ENCODE measurements at regions not wholly inside any gene's neighbourhood (a gene's known extent, or its start where the extent isn't known, plus 50 kb on each side); places are given as distances from the start of the nearest gene placed in this dataset.
"Not testable (repeated sequence)": the region's sequence is repeated elsewhere in the genome, so short reads cannot be mapped to it uniquely, and the experiment has no call there.

DNA sequence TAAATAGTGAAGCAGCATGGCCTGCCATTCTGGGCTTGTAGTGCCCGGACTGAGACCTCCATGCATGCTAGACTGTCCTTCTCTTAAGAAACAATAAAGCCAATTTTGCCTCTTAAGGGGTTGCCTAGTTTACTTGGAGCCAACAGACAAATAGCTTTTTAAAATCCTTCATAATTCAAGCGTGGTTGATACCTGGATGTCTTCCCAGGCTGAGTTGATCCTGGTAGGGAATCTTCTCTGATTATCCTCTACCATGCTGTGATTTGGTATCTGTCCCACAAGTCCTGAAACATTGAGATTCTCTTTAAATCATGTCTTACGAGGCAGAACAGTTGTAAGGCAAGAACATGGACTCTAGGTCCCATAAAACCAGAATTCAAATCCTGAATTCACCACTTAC lies 359.6 kb upstream of the CCL2 start:
- DNase-seq (ENCODE audit: low read depth, low spot score): no peak

DNA sequence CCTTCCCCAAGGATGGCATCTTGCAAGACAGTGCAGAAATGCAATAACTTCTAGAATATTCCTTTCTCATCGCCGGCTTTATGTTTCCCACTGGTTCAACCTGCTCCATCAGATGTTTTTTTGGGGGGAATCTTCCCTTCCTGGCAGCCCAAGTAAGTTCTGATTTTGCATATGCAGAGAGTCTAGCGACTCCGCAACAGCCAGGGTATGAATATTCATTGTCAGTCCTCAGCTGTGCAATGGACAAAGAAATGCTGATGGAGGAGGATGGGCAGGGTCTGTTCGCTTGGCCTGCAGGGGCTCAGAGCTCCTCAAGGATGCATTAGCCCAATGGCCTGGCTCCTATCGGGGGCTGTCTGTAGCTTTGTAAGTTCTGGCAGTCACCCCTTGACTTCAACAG lies 358.8 kb upstream of the CCL2 start:
- DNase-seq (ENCODE audit: low read depth, low spot score): no peak

DNA sequence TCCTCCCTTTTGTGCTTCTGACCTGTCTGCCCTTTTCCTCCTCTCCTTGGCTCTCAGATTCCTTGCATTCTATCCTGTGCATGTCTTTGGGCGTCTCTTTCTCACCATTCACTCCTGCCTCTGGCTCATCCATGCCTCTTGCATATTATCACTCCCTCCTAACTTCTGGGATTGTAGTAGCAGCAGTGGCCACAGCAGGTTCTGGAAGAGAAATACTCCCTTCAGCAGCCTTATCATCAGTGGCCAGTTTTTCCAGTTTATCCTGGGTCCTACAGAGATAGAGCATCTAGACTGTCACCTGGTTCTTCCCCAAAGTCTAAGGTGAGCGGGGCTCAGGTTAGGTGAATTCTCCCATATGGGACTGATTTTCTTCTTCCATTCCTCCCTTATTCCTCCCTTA lies 354.0 kb upstream of the CCL2 start:
- DNase-seq (ENCODE audit: low read depth, low spot score): no peak

DNA sequence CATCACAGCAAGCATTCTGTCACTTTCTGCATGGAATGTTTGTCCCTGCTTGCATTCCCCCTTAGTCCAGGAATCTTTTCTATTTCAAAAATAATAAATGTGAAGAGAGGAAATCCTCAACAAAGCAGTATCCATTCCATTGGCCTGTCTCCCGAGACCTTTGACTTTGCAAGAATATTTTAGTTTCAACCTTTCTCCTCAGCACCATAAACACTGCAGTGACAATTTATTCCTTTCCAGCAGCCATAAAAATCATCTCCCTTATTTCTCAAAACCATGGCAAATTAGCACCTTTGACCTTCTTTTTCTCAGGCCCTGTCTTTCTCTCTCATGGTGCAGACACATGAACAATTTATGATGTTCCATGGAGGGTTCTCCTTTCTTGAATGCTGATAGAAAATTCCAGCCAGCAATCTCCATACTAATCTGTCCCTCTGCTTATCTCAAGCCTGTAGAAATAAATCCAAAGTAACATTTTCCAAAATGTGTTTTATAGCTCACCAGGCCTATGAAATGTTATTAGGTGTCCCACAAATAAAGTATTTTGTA lies 352.1 kb upstream of the CCL2 start:
- no peak for DNase-seq (ENCODE audit: low read depth, low spot score)

DNA sequence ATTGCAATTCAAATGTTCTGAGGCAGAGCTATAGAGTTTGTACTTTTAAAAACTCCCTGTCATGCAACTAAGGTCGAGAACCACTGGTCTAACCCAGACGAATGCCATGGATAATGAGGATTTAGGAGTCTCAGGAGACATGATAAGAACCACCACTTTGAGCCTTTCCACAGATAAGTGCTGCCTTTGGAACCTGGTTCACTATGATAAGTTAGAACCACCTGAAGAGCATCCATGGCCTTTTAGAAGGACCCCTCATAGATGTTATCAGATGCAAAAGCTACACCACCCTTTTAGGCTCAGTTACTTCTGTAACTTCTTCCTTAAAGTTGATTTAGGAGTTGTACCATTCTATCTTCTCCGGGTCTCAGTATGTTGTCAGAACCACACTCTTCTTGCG lies 350.6 kb upstream of the CCL2 start:
- no peak for DNase-seq (ENCODE audit: low read depth, low spot score)

DNA sequence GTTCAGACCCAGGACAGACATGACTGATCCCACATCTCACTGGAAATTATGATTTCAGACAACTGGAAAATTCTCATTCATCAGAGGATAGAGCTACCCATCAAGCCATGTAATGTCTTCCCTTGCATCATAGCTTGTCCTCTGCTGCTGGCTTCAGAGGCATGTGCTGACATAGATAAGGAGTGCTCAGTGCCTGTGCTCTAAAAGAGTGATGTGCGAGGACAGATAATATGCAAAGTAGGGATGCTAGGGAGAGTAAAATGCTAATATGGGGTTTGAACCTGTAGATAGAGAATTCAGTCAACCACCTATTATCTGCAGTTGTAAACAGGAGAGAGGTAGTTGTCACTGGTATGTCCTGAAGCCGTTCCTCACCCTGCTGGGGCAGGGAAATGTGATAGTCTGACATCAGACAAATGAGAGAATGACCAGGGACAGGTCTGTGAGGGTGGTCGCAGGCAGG lies 349.7 kb upstream of the CCL2 start:
- DNase-seq (ENCODE audit: low read depth, low spot score): no peak

DNA sequence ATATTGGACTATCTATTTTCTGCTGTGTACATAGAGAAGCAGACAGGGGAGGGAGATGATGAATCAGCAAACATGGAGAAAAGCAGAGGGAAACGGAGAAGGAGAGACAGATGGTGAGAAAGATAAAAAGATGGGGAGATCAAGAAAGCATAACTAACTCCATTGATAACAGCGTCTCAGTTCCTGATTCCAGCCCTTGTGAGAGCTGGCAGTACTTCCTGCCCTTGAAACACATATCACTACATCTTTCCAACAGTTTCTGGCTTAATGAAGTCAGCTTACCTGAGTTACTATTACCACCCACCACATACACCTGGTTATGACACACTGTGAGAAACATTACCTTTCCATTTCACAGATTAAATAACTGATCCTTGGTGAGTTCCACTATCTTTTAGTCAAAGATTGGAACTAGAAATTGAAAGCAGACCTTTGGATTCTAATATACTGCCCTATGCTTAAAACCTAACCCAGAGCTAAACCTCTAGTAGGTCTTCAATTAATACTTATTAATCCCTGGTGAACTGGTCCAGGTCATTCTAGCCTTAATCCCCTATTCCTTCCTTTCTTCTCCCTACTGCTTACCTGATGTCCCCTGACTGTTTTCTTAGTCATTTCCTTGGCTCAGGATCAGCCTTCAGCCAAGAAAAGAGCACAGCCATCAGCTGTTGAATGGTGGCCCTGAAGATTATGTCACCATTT lies 346.6 kb upstream of the CCL2 start:
- DNase-seq (ENCODE audit: low read depth, low spot score): no peak

DNA sequence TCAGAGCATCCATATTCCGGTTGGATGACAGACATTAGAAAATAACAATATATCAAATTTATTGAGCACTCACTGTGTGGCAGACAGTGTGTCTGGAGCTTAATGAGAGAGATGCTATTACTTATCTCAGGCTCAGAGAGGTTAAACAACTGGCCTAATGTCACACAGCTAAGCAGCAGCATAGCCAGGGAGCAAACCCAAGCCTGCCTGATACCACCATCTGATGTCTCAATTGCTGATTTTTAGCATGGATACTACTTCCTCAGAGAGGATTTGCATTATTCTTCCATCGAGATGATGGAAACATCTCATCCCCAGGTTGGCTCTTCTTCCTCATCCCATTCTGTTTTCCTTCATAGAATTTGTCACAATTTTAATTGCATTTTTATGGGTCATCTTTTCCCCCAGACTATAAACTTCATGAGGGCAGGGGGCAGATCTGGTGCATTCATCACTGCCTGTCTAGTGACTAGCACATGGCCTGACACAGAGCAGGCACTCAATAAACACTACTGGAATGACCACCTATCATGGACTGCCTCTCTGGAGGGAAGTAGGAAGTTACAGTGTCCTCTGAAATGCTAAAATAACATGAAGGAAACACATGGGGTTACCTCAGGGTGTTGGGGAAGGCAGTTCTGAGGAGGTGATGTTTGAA lies 344.8 kb upstream of the CCL2 start:
- no peak for DNase-seq (ENCODE audit: low read depth, low spot score)

DNA sequence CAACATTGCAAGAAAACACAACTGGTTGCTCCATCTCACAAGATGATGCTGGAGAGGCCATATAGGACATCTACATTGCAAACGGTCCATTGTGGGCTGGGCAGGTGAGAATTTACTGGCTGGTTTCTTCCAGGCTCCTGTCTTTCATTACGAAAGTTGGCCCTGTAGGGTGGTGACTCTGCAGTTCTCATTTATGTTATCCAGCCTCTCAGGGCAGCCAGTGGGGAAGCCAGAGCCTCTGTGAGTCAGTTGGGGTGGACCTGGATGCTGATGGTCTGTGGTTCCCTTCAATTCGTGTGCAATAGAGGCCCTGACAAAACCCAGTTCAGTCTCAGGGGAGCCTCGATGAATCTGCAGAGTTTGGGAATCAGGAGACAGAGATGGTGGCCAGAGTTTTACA lies 341.0 kb upstream of the CCL2 start:
- no peak for DNase-seq (ENCODE audit: low read depth, low spot score)

DNA sequence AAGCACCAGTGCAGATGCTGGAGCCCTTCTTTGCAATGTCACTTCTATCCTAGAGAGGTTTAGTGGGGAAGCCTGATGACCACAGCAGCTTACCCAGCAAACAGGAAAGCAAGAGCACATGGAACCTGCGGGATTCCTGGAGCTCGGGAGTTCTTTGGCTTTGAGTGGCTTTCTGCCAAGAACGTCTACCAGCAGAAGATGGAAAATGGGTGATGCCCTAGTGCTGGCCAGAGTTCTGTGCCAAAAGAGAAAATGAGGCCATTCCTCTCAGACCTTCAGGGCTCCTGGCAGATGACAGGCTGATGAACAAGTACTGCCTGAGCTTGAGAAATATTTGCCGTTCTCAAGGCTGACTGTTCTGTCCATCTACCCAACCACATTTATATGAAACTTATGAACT lies 332.1 kb upstream of the CCL2 start:
- no peak for DNase-seq (ENCODE audit: low read depth, low spot score)

DNA sequence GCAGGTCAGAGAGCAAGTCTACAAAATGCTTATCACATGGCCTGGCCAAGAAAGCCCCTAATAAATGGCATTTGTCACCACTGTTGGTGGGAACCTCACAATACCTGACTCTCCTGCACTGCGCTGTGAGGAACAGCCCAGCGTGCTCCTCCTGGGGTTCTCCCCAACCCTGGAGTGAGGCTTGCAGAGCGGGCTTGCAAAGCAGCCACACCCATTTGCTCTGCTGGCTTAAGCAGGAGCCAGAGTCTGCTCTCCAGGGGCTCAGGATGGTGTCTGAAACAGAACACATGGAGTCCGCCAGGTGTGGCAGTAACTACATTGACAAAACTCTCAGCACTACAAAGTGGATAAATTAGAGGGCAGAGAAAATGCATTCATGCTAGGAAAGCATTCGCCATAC lies 331.0 kb upstream of the CCL2 start:
- DNase-seq (ENCODE audit: low read depth, low spot score): no peak

DNA sequence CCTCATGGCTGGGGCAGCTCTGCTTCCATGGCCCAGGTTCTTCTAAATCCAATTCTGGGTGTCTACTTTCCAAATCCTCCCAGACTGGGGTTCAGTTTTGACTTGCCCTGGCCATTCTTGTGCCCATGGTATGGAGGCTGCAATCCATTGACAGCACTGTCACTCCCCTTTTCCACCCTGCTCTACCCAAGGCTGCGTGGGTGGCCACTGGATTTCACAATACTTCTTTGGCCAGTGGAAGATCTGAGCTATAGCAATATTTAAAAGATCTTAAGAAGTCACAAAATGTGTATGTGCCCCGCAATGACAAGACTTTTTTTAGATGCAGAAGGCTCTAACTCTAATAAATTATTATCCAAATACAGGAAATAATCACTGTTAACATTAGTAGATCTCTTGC lies 329.4 kb upstream of the CCL2 start:
- no peak for DNase-seq (ENCODE audit: low read depth, low spot score)

DNA sequence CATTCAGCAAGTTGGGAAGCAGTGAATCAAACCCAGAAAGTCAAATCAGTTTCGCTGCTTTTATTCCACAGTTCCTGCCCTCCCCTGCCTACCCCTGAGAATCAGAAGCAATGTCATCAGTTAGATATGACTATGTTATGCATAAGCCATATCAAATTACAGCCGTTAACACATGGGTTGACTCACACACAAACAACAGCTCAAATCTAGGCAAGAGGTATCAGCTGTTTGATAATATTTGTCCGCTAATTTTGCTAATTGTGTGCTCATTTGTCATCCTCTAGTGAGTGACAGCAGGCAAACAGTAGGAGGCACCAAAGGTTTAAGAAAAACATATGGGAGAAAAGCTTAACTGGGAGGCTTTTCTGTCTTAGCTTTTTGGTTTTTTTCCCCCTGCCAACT lies 327.4 kb upstream of the CCL2 start:
- DNase-seq (ENCODE audit: low read depth, low spot score): no peak

DNA sequence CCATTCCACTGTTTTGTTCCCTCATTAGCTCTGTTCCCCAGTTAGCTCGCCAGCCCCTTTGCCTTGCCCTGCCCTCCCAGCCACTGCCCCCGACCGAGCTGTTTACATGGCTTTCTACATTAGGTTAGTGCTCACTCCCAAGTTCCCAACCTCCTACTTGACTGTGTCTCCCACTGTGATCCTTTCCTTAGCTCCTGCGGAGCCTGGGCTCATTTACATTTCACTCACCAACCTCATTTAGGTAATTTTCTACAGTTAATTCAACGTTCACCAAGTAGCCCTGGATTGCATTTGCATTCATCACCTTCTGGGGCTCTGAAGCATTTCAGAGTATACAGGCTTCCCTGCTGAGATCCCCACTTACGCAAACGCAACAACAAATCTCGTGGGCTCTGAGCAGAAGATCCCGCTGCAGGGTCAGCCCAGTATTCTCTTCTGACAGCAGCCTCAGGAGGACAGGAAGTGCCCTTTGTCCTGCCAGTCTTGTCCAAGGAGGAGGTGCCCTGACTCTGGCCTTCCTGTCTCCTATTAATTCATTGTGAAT lies 325.8 kb upstream of the CCL2 start:
- no peak for DNase-seq (ENCODE audit: low read depth, low spot score)

DNA sequence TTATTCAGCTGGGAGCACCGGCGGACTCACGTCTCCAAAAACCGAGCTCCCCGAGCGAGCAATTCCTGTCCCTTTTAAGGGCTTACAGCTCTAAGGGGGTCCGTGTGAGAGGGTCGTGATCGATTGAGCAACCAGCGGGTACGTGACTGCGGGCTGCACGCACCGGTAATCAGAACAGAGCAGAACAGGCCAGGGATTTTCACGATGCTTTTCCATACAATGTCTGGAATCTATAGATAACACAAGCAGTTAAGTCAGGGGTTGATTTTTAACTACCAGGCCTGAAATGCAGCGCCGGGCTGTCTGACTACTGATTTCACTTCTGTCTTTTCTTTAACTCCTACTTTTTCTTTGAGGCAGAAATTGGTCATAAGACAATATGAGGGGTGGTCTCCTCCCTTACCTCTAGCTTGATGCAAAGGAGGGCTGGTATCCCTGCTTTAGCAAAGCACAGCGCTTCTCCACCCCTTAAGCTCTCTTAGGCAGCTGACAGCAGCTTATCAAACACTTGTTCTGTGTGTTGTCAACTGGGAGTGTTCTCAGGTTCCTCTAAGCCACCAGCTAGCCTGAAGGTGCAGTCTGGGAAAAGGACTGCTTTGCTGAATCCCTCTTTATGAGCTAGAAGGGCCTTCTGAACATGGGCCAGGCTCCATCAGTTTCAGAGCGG lies 323.8 kb upstream of the CCL2 start:
- not testable (repeated sequence) for DNase-seq (ENCODE audit: low read depth, low spot score)

DNA sequence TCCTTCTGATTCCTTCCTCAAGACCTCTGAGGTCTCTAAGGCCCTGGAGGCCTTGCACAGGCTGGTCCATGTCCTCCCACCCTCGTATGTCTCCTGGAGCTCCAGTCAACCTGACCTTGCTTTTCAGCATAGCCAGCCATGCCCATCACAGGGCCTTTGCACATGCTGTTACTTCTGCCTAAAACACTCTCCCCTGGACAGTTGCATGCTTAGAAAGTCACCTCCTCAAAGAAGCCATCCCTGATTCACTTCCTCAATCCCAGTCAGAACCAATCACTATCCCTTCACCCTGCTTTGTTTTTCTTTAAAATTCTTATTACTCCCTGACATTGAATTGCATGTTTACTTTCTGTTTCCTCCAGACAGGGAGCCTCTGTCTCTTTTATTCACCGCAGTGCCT lies 322.1 kb upstream of the CCL2 start:
- no peak for DNase-seq (ENCODE audit: low read depth, low spot score)

DNA sequence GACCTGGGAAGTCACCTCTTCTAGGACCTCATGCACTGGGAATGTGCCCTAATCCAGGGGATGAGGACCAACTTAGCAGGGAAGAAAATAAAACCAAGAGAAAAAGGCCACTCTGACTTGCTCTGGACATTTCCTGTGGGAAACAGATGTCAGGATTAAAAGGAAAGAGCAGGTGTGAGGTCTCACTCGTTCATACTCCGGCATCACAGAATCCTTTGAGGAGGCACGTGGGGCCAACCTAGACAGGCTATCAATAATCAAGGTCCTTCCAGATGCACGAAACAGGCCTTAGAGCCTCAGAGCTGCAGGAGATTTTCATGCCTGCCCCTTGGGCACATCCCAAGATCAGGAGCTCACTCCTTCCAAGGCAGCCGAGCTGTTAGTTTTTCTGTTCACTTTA lies 321.5 kb upstream of the CCL2 start:
- no peak for DNase-seq (ENCODE audit: low read depth, low spot score)

DNA sequence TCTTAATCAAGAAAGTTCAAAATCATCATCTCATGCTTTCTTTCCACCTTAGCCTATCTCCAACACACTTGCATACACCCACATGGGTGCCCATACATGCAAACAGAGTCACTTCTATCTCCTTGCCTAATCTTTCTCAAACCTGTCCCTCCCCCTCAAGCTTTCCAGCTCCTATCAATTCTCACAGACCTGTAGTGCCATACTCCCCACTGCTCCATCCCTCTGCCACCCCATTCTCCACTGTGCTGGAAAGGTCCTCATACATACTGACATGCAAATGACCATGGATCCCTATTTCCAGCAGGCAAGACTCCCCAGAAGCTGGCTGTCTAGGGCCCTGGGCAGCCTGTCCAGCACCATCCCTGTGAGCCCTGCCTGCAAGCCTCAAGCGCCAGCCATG lies 320.4 kb upstream of the CCL2 start:
- no peak for DNase-seq (ENCODE audit: low read depth, low spot score)

DNA sequence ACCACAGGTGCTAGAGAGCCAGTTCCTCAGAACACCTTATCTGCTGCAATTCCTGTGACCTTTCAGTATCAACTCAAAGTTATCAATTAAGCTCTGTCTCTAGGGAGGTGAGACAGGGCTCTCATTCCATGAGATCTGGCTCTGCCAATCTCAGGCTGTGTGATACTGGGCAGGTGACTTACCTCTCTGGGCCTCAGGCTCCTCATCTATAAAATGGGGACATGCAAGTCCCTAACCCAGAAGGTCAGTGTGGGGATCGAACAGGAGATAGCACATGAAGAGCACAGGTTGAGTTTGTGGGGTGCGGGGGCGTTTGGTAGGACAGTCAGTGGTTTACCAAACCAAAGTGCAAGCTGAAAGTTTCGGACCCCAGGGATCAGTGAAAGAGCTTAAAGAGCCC lies 319.3 kb upstream of the CCL2 start:
- no peak for DNase-seq (ENCODE audit: low read depth, low spot score)

DNA sequence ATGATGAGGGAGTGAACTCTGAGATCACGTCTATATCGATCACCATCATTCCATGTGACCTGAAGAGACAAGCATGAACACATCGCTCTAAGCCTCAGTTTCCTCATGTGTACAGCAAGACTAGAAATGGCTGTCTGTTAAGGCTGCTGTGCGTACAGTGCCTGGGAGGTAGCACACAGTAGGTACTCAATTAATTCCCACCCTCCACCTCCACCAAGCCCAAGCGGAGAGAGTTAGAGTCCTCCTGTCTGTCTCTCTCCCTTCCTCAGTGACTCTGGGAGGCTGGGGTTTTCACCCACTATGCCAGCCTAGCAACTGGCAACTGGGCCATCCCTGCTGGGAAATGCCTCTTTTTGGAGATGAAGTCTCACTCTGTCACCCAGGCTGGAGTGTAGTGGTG lies 318.3 kb upstream of the CCL2 start:
- DNase-seq (ENCODE audit: low read depth, low spot score): no peak

DNA sequence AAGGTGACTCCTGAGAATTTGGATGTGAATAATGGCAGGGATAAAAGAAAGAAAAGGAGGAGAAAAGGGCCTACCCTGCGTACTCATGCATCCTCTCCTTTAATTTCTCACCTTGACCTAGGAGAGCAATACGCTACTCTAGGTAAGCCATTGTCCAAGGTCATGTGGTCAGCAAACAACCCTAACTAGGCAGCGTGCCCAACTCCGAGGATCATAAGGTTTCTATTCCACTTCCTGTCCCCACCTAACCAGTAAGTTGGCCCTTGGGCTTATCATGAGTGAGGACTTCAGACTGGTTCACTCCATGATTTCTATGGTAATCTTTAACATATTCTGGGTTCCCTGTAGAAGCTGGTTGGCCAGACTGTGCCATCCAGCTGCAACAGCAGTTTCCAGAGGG lies 315.1 kb upstream of the CCL2 start:
- DNase-seq (ENCODE audit: low read depth, low spot score): no peak

DNA sequence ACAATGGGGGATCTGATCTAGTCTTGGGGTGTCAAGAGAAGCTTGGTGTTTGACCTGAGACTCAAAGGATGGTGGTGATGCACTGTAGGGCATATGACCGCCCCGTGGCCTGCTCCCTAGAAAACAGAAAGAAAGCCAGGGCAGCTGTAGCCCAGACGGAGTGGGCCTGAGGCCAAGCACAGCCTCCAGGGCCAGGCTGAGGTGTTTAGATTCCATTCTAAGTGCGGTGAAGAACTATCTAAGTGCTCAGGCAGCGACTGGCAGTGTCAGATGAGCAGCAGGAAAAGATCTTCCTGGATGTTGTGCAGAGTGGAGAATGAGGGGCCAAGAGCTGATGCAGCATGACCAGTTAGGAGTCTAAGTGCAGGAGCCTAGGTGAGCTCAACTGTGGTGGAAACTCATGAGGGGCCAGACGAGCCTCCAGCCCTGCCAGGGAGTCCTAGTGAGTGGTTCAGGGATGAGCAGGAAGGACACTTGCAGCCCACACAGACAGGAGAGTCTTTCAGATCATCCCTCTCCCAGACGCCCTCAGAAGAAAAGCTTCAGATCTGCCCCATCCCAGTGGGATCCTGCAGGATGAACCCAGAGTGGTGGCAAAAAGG lies 314.2 kb upstream of the CCL2 start:
- DNase-seq (ENCODE audit: low read depth, low spot score): no peak

All from activated CD4-positive, CD25-positive, alpha-beta regulatory T cell treated with anti-CD3 and anti-CD28 coated beads, Interleukin-2, amount 50 U/mL, for 16 hours (primary cell).